D721Med (cell line): ENCODE measurements at regions not wholly inside any gene's neighbourhood (a gene's known extent, or its start where the extent isn't known, plus 50 kb on each side); places are given as distances from the start of the nearest gene placed in this dataset.

Experiments
- DNase-seq: peaks from one replicate; pipeline ENCODE4 v3.0.0; 2011; ENCODE audit warnings: low spot score; ENCODE audit not compliant: insufficient read length
- FAIRE-seq: peaks from 2 replicates; lab custom pipeline; 2011; peaks lifted over from hg19 to GRCh38; lab: Jason Lieb, UNC
- CTCF ChIP-seq: IDR thresholded peaks from 2 replicates; pipeline ENCODE4 v1.5.1; 2012; ENCODE audit warnings: mild to moderate bottlenecking, control low read depth; ENCODE audit not compliant: insufficient read depth; ENCODE audit errors: missing control alignments

GRCh38 chr5:143740956-143741355, 71.0 kb upstream of the HMHB1 start:
- TF ChIP-seq CTCF, result no peak
- no peak for FAIRE-seq
- no peak for DNase-seq

GRCh38 chr5:143739746-143740145, 72.2 kb upstream of the HMHB1 start:
- FAIRE-seq, result no peak

GRCh38 chr5:143738417-143739401, 73.3 kb upstream of the HMHB1 start:
- TF ChIP-seq CTCF, result no peak
- DNase-seq (no peak), FAIRE-seq (no peak)

More at GRCh38 chr5:143739746-143740145, 72.2 kb upstream of the HMHB1 start:
- TF ChIP-seq CTCF, result no peak
- DNase-seq, result no peak

GRCh38 chr5:143737062-143737461, 74.9 kb upstream of the HMHB1 start:
- DNase-seq (no peak), FAIRE-seq (no peak)
- TF ChIP-seq CTCF, result no peak

GRCh38 chr5:143734456-143734780, 77.5 kb upstream of the HMHB1 start:
- no peak for TF ChIP-seq CTCF
- no peak for DNase-seq
- FAIRE-seq, result no peak

- TF ChIP-seq CTCF, result no peak
- FAIRE-seq (no peak), DNase-seq (no peak)
These were observed 78.1 kb upstream of the HMHB1 start for GRCh38 chr5:143733665-143734455.

- TF ChIP-seq CTCF, result no peak
- DNase-seq (no peak), FAIRE-seq (no peak)
These were observed 79.6 kb upstream of the HMHB1 start for GRCh38 chr5:143732402-143732801.
